Kidney epithelial cell (primary cell): ENCODE measurements at regions not wholly inside any gene's neighbourhood (a gene's known extent, or its start where the extent isn't known, plus 50 kb on each side); places are given as distances from the start of the nearest gene placed in this dataset.
"Not testable (repeated sequence)": the region's sequence is repeated elsewhere in the genome, so short reads cannot be mapped to it uniquely, and the experiment has no call there.

Experiments used
- DNase-seq: peaks from one replicate; pipeline ENCODE4 v3.0.0-alpha.2; 2010; ENCODE audit warnings: low read depth
- H3K27me3 ChIP-seq: 2 replicates; pipeline ENCODE4 v1.6.0; 2011; ENCODE audit warnings: low read length; ENCODE audit not compliant: control insufficient read depth, insufficient read depth
- H3K36me3 ChIP-seq: 2 replicates; pipeline ENCODE4 v1.5.1; 2011; ENCODE audit warnings: low read length; ENCODE audit not compliant: control insufficient read depth, insufficient read depth
- H3K4me3 ChIP-seq: 2 replicates; pipeline ENCODE4 v1.5.1; 2011; ENCODE audit warnings: low read depth, mild to moderate bottlenecking, control low read depth, low read length
- CTCF ChIP-seq: IDR thresholded peaks from 2 replicates; pipeline ENCODE4 v1.5.1; 2011; ENCODE audit warnings: mild to moderate bottlenecking, moderate library complexity, low read length, control low read depth, inconsistent platforms; ENCODE audit not compliant: insufficient read depth, poor library complexity, severe bottlenecking

- DNase-seq = no peak
Observed at GRCh38 chr5:89673019-89673418, 736.5 kb downstream of the CETN3 start.

GRCh38 chr5:89668821-89669220 is 740.7 kb downstream of the CETN3 start:
- H3K36me3 ChIP-seq = no peaks in the 10 kb centered on the region
- no peak for DNase-seq
- no peak for TF ChIP-seq CTCF
- no peaks in the 10 kb centered on the region for H3K27me3 ChIP-seq
- H3K4me3 ChIP-seq = no peak overlapping the region

More at GRCh38 chr5:89673019-89673418, 736.5 kb downstream of the CETN3 start:
- Histone ChIP-seq H3K4me3 (no peak overlapping the region), H3K36me3 (no peaks in the 10 kb centered on the region), H3K27me3 (no peaks in the 10 kb centered on the region)
- TF ChIP-seq CTCF = no peak

GRCh38 chr5:89662499-89662898 is 747.1 kb downstream of the CETN3 start:
- no peaks in the 10 kb centered on the region for H3K27me3 ChIP-seq
- no peak overlapping the region for H3K4me3 ChIP-seq
- no peak for TF ChIP-seq CTCF
- DNase-seq = no peak
- no peaks in the 10 kb centered on the region for H3K36me3 ChIP-seq

GRCh38 chr5:89638871-89639270 is 755.9 kb upstream of the MEF2C start:
- no peak for TF ChIP-seq CTCF
- no peak for DNase-seq
- H3K36me3 ChIP-seq = no peaks in the 10 kb centered on the region
- H3K4me3 ChIP-seq = no peak overlapping the region
- no peaks in the 10 kb centered on the region for H3K27me3 ChIP-seq

- DNase-seq, H3K27me3 ChIP-seq, H3K4me3 ChIP-seq, H3K36me3 ChIP-seq: not testable (repeated sequence)
Observed at GRCh38 chr5:89634176-89634575, 751.2 kb upstream of the MEF2C start.

GRCh38 chr5:89630064-89630463 is 747.1 kb upstream of the MEF2C start:
- H3K4me3 ChIP-seq, DNase-seq, H3K27me3 ChIP-seq, H3K36me3 ChIP-seq: not testable (repeated sequence)

- Histone ChIP-seq H3K4me3 (no peak overlapping the region), H3K27me3 (no peaks in the 10 kb centered on the region), H3K36me3 (no peaks in the 10 kb centered on the region)
- no peak for TF ChIP-seq CTCF
- DNase-seq = no peak
Observed at GRCh38 chr5:89628876-89629635, 746.1 kb upstream of the MEF2C start.
